PC-9 (cell line): ENCODE measurements at regions not wholly inside any gene's neighbourhood (a gene's known extent, or its start where the extent isn't known, plus 50 kb on each side); places are given as distances from the start of the nearest gene placed in this dataset.

Source experiments
- CTCF ChIP-seq: fragments of 200-600 bp; sonication (generic); conservative IDR thresholded peaks from 2 replicates; pipeline ENCODE4 v1.6.1; 2017; ENCODE audit warnings: mixed run types, antibody characterized with exemption, mild to moderate bottlenecking, moderate library complexity
- EZH2 ChIP-seq: fragments of 200-600 bp; sonication (generic); IDR thresholded peaks from 2 replicates; pipeline ENCODE4 v1.8.0; 2017; ENCODE audit warnings: antibody characterized with exemption, low read depth

- TF ChIP-seq CTCF (no peak), EZH2 (no peak)
Measured at GRCh38 chr6:86205980-86206379, 563.3 kb upstream of the SYNCRIP start.
